ENCODE measurements at regions not wholly inside any gene's neighbourhood (a gene's known extent, or its start where the extent isn't known, plus 50 kb on each side); places are given as distances from the start of the nearest gene placed in this dataset.
"Not testable (repeated sequence)": the region's sequence is repeated elsewhere in the genome, so short reads cannot be mapped to it uniquely, and the experiment has no call there.

GRCh38 chr2:180819106-180819505 is 161.3 kb upstream of the UBE2E3 start:
- no peaks in the 10 kb centered on the region for H3K79me2 ChIP-seq (ENCODE audit: insufficient read depth, low read length)
- no peak for TF ChIP-seq EZH2phosphoT487 (conservative IDR thresholded peaks at IDR 0.05; ENCODE audit: low read length)
- TF ChIP-seq CTCF (IDR thresholded peaks at IDR 0.05; ENCODE audit: insufficient read depth, low read length, poor library complexity, severe bottlenecking): no peak
- H3K4me3 ChIP-seq (ENCODE audit: insufficient read depth, low read length, poor library complexity, severe bottlenecking): no peak overlapping the region
- no peaks in the 10 kb centered on the region for H3K27me3 ChIP-seq (ENCODE audit: low read length)
- H3K36me3 ChIP-seq (ENCODE audit: low read length): no peaks in the 10 kb centered on the region
- no peaks in the 10 kb centered on the region for H3K9me3 ChIP-seq (ENCODE audit: insufficient read depth, low read length)
- no peaks in the 10 kb centered on the region for H3K9me2 ChIP-seq (replicated peaks; ENCODE audit: insufficient read depth, low read length)
- H4K20me1 ChIP-seq (ENCODE audit: low read depth, low read length): no peaks in the 10 kb centered on the region
- no peak overlapping the region for H2AFZ ChIP-seq (ENCODE audit: low read depth, low read length, severe bottlenecking)
- H3K9ac ChIP-seq (ENCODE audit: low read length): no peak overlapping the region
- H3F3A ChIP-seq (ENCODE audit: insufficient read depth): no peaks in the 10 kb centered on the region
- no peak overlapping the region for H3K4me2 ChIP-seq (ENCODE audit: low read depth, low read length, poor library complexity, severe bottlenecking)
- no peak overlapping the region for H3K27ac ChIP-seq (ENCODE audit: low read depth, low read length)

GRCh38 chr2:180818700-180819099 is 161.7 kb upstream of the UBE2E3 start:
- not testable (repeated sequence) for H2AFZ ChIP-seq (ENCODE audit: low read depth, low read length, severe bottlenecking); H3K27ac ChIP-seq (ENCODE audit: low read depth, low read length); H3K4me2 ChIP-seq (ENCODE audit: low read depth, low read length, poor library complexity, severe bottlenecking); H3K79me2 ChIP-seq (ENCODE audit: insufficient read depth, low read length); H3K9ac ChIP-seq (ENCODE audit: low read length); H3K9me3 ChIP-seq (ENCODE audit: insufficient read depth, low read length); H4K20me1 ChIP-seq (ENCODE audit: low read depth, low read length); H3K9me2 ChIP-seq (replicated peaks; ENCODE audit: insufficient read depth, low read length); H3F3A ChIP-seq (ENCODE audit: insufficient read depth); H3K36me3 ChIP-seq (ENCODE audit: low read length); H3K27me3 ChIP-seq (ENCODE audit: low read length); H3K4me3 ChIP-seq (ENCODE audit: insufficient read depth, low read length, poor library complexity, severe bottlenecking)

- no peaks in the 10 kb centered on the region for H3K27me3 ChIP-seq (ENCODE audit: low read length)
- no peaks in the 10 kb centered on the region for H4K20me1 ChIP-seq (ENCODE audit: low read depth, low read length)
- H3K9me3 ChIP-seq (ENCODE audit: insufficient read depth, low read length): no peaks in the 10 kb centered on the region
- H3F3A ChIP-seq (ENCODE audit: insufficient read depth): no peaks in the 10 kb centered on the region
- no peak overlapping the region for H3K9ac ChIP-seq (ENCODE audit: low read length)
- H3K36me3 ChIP-seq (ENCODE audit: low read length): no peaks in the 10 kb centered on the region
- no peaks in the 10 kb centered on the region for H3K79me2 ChIP-seq (ENCODE audit: insufficient read depth, low read length)
- no peak overlapping the region for H2AFZ ChIP-seq (ENCODE audit: low read depth, low read length, severe bottlenecking)
- TF ChIP-seq CTCF (IDR thresholded peaks at IDR 0.05; ENCODE audit: insufficient read depth, low read length, poor library complexity, severe bottlenecking) (no peak), EZH2phosphoT487 (conservative IDR thresholded peaks at IDR 0.05; ENCODE audit: low read length) (no peak)
- no peak overlapping the region for H3K4me3 ChIP-seq (ENCODE audit: insufficient read depth, low read length, poor library complexity, severe bottlenecking)
- no peaks in the 10 kb centered on the region for H3K9me2 ChIP-seq (replicated peaks; ENCODE audit: insufficient read depth, low read length)
- H3K27ac ChIP-seq (ENCODE audit: low read depth, low read length): no peak overlapping the region
- no peak overlapping the region for H3K4me2 ChIP-seq (ENCODE audit: low read depth, low read length, poor library complexity, severe bottlenecking)
These were observed 181.3 kb upstream of the UBE2E3 start for GRCh38 chr2:180799141-180799540.

- Histone ChIP-seq H3K36me3 (ENCODE audit: low read length) (no peaks in the 10 kb centered on the region), H3K4me2 (ENCODE audit: low read depth, low read length, poor library complexity, severe bottlenecking) (no peak overlapping the region), H3K4me3 (ENCODE audit: insufficient read depth, low read length, poor library complexity, severe bottlenecking) (no peak overlapping the region), H3F3A (ENCODE audit: insufficient read depth) (no peaks in the 10 kb centered on the region), H4K20me1 (ENCODE audit: low read depth, low read length) (no peaks in the 10 kb centered on the region; the same call in 1 of the 2 replicates), H3K27ac (ENCODE audit: low read depth, low read length) (no peak overlapping the region), H2AFZ (ENCODE audit: low read depth, low read length, severe bottlenecking) (no peak overlapping the region), H3K9me3 (ENCODE audit: insufficient read depth, low read length) (no peaks in the 10 kb centered on the region), H3K27me3 (ENCODE audit: low read length) (no peaks in the 10 kb centered on the region), H3K79me2 (ENCODE audit: insufficient read depth, low read length) (no peaks in the 10 kb centered on the region), H3K9me2 (replicated peaks; ENCODE audit: insufficient read depth, low read length) (no peaks in the 10 kb centered on the region), H3K9ac (ENCODE audit: low read length) (no peak overlapping the region)
- no peak for TF ChIP-seq CTCF (IDR thresholded peaks at IDR 0.05; ENCODE audit: insufficient read depth, low read length, poor library complexity, severe bottlenecking)
- TF ChIP-seq EZH2phosphoT487 (conservative IDR thresholded peaks at IDR 0.05; ENCODE audit: low read length): no peak
These were observed 189.5 kb upstream of the UBE2E3 start for GRCh38 chr2:180790891-180791290.

Measured in SU-DHL-6 (cell line).